K562 (cell line): ENCODE measurements at regions not wholly inside any gene's neighbourhood (a gene's known extent, or its start where the extent isn't known, plus 50 kb on each side); places are given as distances from the start of the nearest gene placed in this dataset.

Experiments
- ARID1B ChIP-seq: fragments of 450-650 bp; IDR thresholded peaks from 2 replicates; pipeline ENCODE4 v1.6.1; 2016; ENCODE audit warnings: antibody characterized with exemption, mild to moderate bottlenecking, inconsistent platforms
- CCAR2 ChIP-seq: fragments of 200-400 bp; formaldehyde crosslinking; IDR thresholded peaks from 2 replicates; pipeline ENCODE4 v1.6.1; 2017; ENCODE audit warnings: mild to moderate bottlenecking, low read depth, low read length
- CEBPG ChIP-seq, 3 experiments: fragments of 200-800 bp in 1 of 3; sonication (Bioruptor generic) in 1 of 3; sonication (generic) in 1 of 3; formaldehyde crosslinking in 1 of 3; IDR thresholded peaks in 2 of 3; conservative IDR thresholded peaks in 1 of 3; 2 replicates each; pipeline versions ENCODE4 v1.6.1 to v1.8.0; 2016 to 2022; ENCODE audit warnings: missing compliant biosample characterization in 2 of 3, missing genetic modification characterization in 2 of 3, mild to moderate bottlenecking in 1 of 3, missing genetic modification reagents in 1 of 3
- EP300 ChIP-seq: IDR thresholded peaks from 2 replicates; pipeline ENCODE4 v1.6.1; 2012; ENCODE audit warnings: low read length, improper control_type of control experiment
- EZH2 ChIP-seq: IDR thresholded peaks from 2 replicates; pipeline ENCODE4 v1.6.1; 2012; ENCODE audit warnings: low read depth, mild to moderate bottlenecking, inconsistent platforms, low read length, borderline replicate concordance
- FOXJ3 ChIP-seq: sonication (generic); formaldehyde crosslinking; IDR thresholded peaks from 2 replicates; pipeline ENCODE4 v1.4.0; 2020; ENCODE audit warnings: mild to moderate bottlenecking, missing genetic modification reagents
- NFYB ChIP-seq: IDR thresholded peaks from 2 replicates; pipeline ENCODE4 v1.6.1; 2011; ENCODE audit warnings: mild to moderate bottlenecking, moderate library complexity; ENCODE audit not compliant: insufficient read length; ENCODE audit errors: extremely low read depth
- POLR2A ChIP-seq: fragments of 450-650 bp; conservative IDR thresholded peaks from 2 replicates; pipeline ENCODE4 v1.6.1; 2016
- POLR2AphosphoS5 ChIP-seq: IDR thresholded peaks from 2 replicates; pipeline ENCODE4 v1.6.1; 2011; ENCODE audit warnings: mild to moderate bottlenecking, low read depth, low read length, moderate library complexity; ENCODE audit not compliant: control insufficient read depth, insufficient read depth
- SAP30 ChIP-seq: fragments of 200-600 bp; sonication (generic); IDR thresholded peaks from 2 replicates; pipeline ENCODE4 v1.6.1; 2012; ENCODE audit warnings: borderline replicate concordance, low read depth, mild to moderate bottlenecking, moderate library complexity, low read length, control low read depth, inconsistent platforms; ENCODE audit not compliant: insufficient read depth, poor library complexity, severe bottlenecking
- TEAD4 ChIP-seq, 2 experiments: sonication (generic) in 1 of 2; formaldehyde crosslinking in 1 of 2; IDR thresholded peaks; 2 replicates each; pipeline versions ENCODE4 v1.6.1 to v1.8.0; 2012 to 2022; ENCODE audit warnings: borderline replicate concordance in 1 of 2, inconsistent platforms in 1 of 2, low read length in 1 of 2, mild to moderate bottlenecking in 1 of 2, missing genetic modification reagents in 1 of 2
- ZNF212 ChIP-seq: fragments of 450-650 bp; formaldehyde crosslinking; IDR thresholded peaks from 2 replicates; pipeline ENCODE4 v1.4.0; 2020; ENCODE audit warnings: mild to moderate bottlenecking
- TF ChIP-seq, protein P1 (sequence below): sonication (generic); formaldehyde crosslinking; IDR thresholded peaks from 2 replicates; pipeline ENCODE4 v1.8.0; 2022; ENCODE audit warnings: mild to moderate bottlenecking, missing genetic modification reagents
- TF ChIP-seq, protein P2 (sequence below): sonication (generic); formaldehyde crosslinking; IDR thresholded peaks from 2 replicates; pipeline ENCODE4 v1.4.0; 2020; ENCODE audit warnings: mild to moderate bottlenecking, missing genetic modification reagents

DNA sequence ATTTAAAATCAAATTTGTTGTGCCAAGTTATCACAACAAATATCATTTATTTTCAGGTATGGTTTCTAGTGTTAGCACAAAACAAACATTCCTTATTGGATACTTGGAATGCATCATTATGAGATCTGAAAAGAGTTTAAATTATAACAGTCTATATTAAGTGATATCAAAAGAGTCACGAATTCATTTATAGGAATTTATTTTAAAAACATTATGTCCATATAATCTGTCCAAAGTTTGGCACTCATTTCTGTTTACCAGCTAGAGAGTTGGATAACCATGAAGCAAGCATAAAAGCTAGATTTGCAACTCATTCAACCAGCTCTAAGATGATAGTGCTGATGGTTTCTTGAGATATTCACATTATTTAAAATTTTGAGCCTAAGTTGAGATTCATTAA lies 453.2 kb downstream of the DOK5 start:
- TF ChIP-seq SAP30: no peak
- TF ChIP-seq POLR2A: no peak
- TF ChIP-seq CEBPG (CRISPR knock-in tag; IDR thresholded peaks at IDR 0.05): no peak
- no peak for TF ChIP-seq CEBPG (tag; conservative IDR thresholded peaks at IDR 0.05 in 1 of 2, IDR thresholded peaks at IDR 0.05 in 1 of 2)
- no peak for TF ChIP-seq POLR2AphosphoS5
- TF ChIP-seq ZNF212: no peak
- no peak for TF ChIP-seq EP300
- no peak for TF ChIP-seq TEAD4 (IDR thresholded peaks at IDR 0.05; ENCODE audit: low read length)
- no peak for TF ChIP-seq TEAD4 (CRISPR knock-in tag; IDR thresholded peaks at IDR 0.05; ENCODE audit: borderline replicate concordance)
- TF ChIP-seq FOXJ3: no peak
- TF ChIP-seq NFYB: no peak
- no peak for TF ChIP-seq ARID1B
- TF ChIP-seq, protein P1, sequence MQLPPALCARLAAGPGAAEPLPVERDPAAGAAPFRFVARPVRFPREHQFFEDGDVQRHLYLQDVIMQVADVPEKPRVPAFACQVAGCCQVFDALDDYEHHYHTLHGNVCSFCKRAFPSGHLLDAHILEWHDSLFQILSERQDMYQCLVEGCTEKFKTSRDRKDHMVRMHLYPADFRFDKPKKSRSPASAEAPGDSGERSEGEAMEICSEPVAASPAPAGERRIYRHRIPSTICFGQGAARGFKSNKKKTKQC: no peak
- TF ChIP-seq EZH2: no peak
- TF ChIP-seq, protein P2, sequence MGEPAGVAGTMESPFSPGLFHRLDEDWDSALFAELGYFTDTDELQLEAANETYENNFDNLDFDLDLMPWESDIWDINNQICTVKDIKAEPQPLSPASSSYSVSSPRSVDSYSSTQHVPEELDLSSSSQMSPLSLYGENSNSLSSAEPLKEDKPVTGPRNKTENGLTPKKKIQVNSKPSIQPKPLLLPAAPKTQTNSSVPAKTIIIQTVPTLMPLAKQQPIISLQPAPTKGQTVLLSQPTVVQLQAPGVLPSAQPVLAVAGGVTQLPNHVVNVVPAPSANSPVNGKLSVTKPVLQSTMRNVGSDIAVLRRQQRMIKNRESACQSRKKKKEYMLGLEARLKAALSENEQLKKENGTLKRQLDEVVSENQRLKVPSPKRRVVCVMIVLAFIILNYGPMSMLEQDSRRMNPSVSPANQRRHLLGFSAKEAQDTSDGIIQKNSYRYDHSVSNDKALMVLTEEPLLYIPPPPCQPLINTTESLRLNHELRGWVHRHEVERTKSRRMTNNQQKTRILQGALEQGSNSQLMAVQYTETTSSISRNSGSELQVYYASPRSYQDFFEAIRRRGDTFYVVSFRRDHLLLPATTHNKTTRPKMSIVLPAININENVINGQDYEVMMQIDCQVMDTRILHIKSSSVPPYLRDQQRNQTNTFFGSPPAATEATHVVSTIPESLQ (CRISPR knock-in tag): no peak
- TF ChIP-seq CCAR2: no peak
